CD1c-positive myeloid dendritic cell (primary cell): ENCODE measurements at regions not wholly inside any gene's neighbourhood (a gene's known extent, or its start where the extent isn't known, plus 50 kb on each side); places are given as distances from the start of the nearest gene placed in this dataset.
"Not testable (repeated sequence)": the region's sequence is repeated elsewhere in the genome, so short reads cannot be mapped to it uniquely, and the experiment has no call there.

Source experiments
- DNase-seq: peaks from one replicate; pipeline ENCODE4 v3.0.0-alpha.2; 2016; ENCODE audit errors: extremely low spot score

- DNase-seq: no peak
Measured at GRCh38 chr3:187536185-187536584, 134.0 kb downstream of the SST start.

DNA sequence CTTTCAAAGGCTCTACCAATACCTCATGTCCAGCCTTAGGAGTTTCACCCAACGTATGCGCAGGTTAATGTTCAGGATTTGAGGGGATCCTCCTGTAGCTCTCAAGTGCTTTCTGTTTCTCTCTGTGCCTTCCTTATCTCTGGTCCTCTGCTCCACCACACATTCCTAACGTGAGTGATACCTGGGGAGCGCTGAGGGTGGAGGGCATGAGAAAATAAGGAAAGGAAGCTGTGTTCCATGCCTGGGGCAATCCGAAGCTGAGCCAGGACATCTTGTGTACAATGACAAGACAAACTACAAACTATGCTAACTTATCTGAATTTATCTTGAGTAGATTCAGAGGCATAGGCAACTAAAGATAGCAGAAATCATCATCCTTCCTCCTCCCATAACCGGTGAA lies 136.4 kb downstream of the SST start:
- DNase-seq: no peak

DNA sequence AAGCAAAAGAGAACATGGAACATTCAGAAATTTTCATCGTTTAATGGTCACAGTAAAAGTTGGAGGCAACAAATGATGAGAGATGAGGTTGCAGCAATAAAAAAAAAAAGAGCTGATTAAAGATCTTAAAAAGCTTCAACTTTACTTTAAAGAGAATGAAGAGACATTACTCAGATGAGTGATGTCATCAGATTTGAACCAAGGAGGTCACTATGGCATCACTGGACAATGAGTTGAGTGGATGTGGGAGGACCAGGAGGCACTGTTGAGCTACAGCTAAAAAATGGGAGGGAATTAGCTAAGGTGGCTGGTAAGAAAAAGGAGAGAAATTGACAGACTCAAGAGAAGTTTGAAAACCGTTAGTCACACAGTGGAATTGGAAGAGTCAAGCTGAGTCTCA lies 138.4 kb downstream of the SST start:
- DNase-seq: no peak

GRCh38 chr3:187522890-187523289 lies 147.3 kb downstream of the SST start:
- DNase-seq: no peak

- no peak for DNase-seq
Measured at GRCh38 chr3:187522293-187522692, 147.9 kb downstream of the SST start.

GRCh38 chr3:187521546-187521945 lies 148.6 kb downstream of the SST start:
- no peak for DNase-seq

GRCh38 chr3:187520027-187520945 lies 149.9 kb downstream of the SST start:
- DNase-seq: no peak

- DNase-seq: no peak
Measured at GRCh38 chr3:187519428-187519890, 150.7 kb downstream of the SST start.

DNA sequence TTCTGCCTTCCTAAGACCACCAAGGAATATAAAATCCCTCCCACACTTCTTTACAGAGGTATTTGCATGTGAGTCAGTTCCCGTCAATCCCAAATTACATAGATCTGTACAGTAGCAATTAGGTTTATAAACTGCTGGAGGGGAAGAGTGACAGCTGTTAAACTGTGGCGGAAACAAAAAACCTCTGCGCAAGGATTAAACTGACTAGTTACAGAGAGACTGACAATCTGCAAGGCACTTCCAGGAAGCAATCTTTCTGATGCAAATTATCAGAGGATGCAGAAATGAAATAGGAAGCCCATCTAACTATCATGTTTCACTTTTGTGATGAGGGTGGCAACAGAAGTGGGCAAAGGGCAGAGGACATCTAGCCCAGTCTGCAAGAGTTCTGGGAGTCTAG lies 150.4 kb downstream of the RTP4 start:
- DNase-seq: no peak

DNA sequence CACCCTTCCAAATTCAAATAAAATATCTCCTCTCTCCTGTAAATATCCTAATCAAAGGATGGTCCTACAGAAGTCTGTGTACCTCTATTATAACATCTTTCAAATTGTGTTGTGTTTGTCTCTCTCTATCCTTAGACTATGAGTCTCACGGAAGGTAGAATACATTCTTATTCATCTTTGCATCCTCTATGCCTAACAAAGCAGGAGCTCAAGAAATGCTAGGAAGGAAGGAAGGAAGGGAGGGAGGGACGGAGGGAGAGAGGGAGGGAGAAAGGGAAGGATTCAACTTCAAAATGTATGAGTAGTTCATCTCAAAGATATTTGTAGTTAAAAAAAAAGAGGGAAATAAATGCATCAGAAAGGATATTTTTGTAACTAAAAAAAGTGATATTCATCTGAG lies 150.0 kb downstream of the RTP4 start:
- no peak for DNase-seq

DNA sequence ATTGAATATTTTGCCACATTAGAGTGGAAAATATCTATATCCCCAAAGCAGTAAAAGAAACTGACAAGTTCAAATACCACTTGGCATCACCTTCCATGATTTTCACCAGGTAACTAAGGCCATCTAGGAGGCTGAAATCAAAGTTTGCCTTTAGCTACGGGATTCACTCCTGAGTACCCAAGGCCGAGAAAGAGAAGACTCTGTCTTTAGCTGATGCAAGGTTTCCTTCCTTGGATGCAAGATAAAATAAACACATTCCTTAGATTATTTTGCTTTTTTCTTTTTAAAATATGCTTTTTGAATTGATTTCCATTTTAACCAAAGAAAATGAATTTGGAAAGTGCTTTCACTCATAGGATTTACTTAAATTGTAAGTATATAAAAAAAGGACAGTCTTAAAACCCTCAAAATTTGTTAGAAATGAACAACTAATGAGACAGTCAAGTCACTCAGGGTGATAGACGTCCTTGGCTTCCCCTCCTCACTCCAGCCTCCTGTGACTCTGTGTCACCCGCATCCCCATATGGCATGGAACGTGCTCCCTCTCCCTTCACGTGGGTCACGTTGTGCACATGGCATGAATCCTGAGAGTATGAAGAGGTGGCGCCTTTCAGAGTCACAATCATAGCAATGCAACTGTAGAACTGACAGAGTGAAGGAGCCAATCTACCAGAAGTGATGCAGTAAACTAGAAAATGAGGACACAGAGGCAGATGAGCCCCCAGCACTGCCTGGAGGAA lies 148.4 kb downstream of the RTP4 start:
- no peak for DNase-seq

DNA sequence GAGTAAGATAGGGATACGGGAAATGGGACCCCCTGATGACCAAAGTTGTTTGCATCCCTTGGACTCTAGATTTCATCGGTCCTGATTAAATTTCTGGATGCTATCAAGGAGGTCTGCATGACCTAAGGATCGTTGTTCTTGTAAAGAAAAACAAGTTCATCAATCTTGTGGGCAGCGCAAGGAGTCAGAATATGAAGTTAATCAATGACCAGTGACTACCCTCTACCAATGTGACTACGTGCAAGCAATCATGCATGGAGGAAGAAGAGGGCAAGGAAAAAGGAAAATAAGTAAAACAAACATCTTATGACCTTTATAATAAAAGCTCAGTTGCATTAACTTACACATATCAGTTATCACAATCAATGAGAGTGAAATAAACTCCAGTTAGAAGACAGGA lies 139.7 kb downstream of the RTP4 start:
- DNase-seq: no peak

GRCh38 chr3:187507266-187507665 lies 139.1 kb downstream of the RTP4 start:
- DNase-seq: no peak

DNA sequence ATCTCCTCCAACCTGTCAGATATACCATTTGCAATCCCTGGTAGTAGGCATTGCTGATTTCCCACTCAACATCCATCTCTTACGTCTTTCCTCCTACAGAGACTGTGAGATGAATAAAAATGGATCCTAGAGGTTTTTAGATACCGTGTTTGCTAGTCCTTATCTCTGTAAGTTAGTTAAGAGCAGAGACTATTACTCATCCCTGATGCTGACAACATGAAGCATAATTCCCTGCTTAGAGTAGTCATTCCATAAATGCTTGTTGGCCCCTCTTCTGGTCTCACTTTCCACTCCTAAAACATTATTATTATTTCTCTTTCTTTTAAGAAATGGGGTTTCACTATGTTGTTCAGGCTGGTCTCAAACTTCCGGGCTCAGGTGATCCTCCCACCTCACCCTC lies 136.2 kb downstream of the RTP4 start:
- DNase-seq: no peak

DNA sequence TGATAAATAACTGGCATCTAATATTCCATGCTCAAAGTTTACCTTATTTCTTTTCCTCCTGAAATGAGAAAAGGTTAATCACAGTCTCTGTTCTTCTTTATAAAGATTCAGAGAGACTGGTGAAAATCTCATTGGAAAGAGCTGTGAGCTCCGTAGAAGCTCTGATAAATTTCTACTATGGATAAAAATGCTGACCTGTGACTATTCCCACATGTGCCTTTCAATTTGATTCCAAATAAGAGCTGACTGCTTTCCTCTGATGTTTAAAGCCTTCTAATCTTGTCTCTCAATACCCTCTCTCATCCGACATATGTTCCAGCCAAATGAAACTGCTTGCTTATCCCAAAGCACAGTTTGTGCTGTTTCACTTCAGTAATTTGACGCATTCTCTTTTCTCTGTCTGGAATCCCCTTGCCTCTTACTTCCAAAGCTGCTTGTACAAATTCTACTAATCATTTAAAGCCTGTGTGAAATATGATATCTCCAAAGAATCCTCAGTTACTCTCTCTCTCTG lies 130.1 kb downstream of the RTP4 start:
- no peak for DNase-seq

GRCh38 chr3:187497052-187497451 lies 128.9 kb downstream of the RTP4 start:
- DNase-seq: no peak

DNA sequence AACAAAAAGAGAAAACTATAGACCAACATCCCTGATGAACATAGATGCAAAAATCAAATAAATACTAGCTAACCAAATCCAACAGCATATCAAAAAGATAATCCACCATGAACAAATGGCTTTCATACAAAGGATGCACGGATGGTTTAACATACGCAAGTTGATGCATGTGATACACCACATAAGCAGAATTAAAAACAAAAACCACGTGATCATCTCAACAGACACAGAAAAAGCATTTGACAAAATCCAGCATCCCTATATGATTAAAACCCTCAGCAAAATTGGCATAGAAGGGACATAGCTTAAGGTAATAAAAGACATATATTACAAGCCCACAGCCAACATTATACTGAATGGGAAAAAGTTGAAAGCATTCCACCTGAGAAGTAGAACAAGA lies 125.9 kb downstream of the RTP4 start:
- DNase-seq: not testable (repeated sequence)

- no peak for DNase-seq
Measured at GRCh38 chr3:187491371-187491770, 123.2 kb downstream of the RTP4 start.

DNA sequence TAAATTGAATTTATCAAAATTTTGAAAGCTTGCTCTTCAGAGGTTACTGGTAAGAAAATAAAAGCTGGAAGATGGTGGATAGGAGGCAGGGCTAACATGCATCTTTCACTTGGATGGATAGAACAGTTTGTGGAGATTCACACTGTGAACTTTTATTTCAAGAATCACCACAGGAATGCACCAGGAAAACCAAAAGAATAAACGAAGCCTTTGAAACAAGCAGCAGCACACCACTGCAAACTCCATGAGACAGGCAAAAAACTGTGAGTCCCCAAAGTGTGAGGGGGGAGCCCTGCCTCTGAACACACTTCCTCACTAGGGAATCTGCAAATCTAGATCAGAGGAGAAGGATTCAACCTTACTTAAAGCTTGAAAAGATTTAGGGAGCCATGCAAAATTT lies 122.2 kb downstream of the RTP4 start:
- DNase-seq: no peak

DNA sequence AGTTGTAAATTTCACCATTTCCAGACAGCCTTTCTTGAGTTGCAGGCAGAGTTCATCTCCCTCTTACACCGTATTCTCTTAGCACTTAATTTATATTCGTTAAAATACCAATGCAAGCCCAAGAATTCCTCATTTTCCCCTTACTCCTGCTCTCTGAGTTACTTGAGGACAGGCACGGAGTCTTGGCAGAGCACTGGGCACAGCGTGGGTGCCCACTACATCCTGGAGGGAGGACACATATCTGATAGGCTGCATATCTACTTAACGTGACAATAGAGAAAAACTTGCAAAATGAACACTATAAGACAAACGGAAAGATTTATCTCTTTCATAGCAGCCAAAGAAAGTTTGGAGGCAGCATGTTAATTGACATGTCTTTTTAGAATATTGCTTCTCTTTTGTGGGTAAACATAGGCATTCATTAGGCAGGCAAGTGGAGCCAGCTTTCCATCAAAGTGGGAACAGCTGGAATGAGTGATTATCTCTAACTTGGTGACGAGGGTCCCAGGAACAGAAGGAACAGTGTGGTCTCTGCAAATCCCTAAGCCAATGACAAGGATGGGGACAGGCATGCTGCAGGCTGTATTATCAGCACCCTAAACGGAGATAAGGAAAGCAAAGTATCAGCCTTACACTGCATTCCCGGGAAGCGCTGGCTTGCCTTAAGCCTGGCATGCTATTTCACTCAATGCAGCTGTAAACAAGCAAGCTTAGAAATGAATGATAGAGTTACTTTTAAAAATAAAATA lies 116.5 kb downstream of the RTP4 start:
- DNase-seq: no peak

DNA sequence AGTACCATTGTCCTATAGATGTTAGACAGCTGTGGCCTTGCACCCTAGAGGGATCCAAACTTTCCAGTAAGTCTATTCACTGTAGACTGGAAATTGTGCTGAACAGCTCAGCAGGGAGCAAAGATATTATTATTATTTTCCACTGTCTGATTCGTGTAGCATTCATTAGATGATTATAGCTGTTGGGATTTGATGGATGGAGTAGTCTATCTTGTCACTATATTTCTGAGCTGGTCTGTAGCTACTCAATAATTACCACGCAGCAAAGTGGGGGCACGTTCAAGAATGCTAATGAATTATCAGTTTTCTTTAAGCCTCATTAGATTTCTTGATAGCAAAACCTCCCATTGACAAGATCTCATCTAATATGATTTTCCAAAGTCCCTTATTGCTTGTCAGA lies 113.2 kb downstream of the RTP4 start:
- DNase-seq: no peak

GRCh38 chr3:187475613-187476012 lies 107.4 kb downstream of the RTP4 start:
- DNase-seq: not testable (repeated sequence)
